T47D (cell line): ENCODE measurements at regions not wholly inside any gene's neighbourhood (a gene's known extent, or its start where the extent isn't known, plus 50 kb on each side); places are given as distances from the start of the nearest gene placed in this dataset.
"Not testable (repeated sequence)": the region's sequence is repeated elsewhere in the genome, so short reads cannot be mapped to it uniquely, and the experiment has no call there.

Source experiments
- DNase-seq, 2 experiments: peaks; one replicate each; pipeline versions ENCODE4 v3.0.0 to v3.0.0-alpha.2; 2011 to 2012; ENCODE audit warnings: low read depth in 1 of 2, low spot score in 1 of 2
- JUND ChIP-seq: IDR thresholded peaks from 2 replicates; pipeline ENCODE4 v1.6.1; 2012; ENCODE audit warnings: low read depth
- in situ Hi-C: cut with HindIII; loops from 2 replicates; pipeline ENCODE4 v1.10.0; 2016; ENCODE audit warnings: low sequenced_read_pairs, low pct_unique_long_range_greater_than_20kb

DNA sequence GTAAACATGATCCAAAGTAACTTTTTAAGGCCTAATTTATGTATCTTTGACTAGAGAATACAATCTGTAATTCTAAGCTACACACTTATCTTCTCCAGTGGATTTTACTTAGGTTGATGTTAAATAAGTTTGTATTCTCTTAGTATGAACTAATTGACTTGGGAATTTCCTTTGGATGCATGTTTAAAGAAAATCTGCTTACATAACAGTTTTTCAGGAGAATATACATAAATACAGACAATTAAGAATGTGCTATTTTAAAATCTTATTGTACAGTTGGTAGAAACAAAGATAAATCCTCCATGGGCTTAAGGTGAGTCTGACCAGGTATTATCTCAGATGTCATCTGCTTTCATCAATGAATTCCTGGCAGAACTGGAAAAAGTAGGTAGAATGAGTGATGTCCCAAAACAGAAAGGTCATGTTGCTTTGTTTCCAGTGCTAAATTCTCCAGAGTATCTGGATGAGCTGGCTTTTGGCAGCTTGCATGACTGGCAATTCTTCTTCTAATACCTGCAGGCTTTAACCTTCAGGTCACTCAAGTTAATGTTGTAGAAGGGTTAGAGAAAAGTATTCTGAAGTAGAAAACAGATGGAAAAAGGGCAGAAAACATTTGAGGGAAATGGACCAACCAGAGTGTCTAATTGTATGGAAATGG, 150.6 kb downstream of the MACIR start:
- in situ Hi-C loops = no loop called here
- peak in 1 of 2 experiments; percentile 36 for DNase-seq
- TF ChIP-seq JUND = no peak

- no peak for TF ChIP-seq JUND
- in situ Hi-C loops = no loop called here
- no peak for DNase-seq
Observed at GRCh38 chr5:103408408-103408807, 149.8 kb downstream of the MACIR start.

DNA sequence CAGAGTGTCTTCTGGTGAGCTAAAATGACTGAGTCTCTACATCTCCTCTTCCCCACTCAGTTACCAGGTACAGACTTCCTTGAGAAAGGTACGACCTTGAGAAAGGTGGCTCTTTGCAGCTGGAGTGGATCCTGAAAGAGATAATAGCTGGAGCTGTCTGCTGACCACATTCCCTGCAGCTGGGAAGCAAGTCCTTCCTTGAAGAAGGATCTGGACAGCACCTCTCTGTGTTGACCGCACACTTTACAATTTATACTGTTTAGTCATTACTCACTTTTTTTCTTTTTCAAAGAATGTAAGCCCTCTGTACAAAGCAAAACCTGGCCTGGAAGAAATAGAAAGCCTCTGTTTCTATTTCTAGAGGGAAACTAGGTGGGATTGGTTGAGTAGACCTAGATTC, 148.8 kb downstream of the MACIR start:
- no peak for DNase-seq
- no peak for TF ChIP-seq JUND
- in situ Hi-C loops = no loop called here

GRCh38 chr5:103404483-103404882, 145.9 kb downstream of the MACIR start:
- DNase-seq = no peak
- no peak for TF ChIP-seq JUND
- in situ Hi-C loops = no loop called here

DNA sequence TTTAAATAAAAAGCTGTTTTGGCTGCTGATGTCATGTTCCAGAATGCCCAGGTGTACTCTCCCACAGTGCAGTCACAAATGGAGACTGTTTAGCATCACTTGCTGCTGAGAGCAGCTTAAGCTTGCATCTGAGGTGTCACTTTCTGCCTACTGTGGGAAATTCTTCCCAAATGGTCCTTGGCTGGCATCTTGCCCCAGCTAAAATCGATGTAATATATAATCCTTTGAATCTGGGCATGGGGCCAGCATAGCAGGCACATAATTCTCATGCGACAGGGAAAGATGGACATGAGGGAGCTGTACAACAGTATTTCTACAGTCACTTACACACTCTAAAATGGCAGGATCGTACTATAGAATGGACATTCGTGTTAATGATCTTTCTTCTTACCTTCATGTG, 144.3 kb downstream of the MACIR start:
- TF ChIP-seq JUND = no peak
- no peak for DNase-seq
- in situ Hi-C loops = no loop called here

DNA sequence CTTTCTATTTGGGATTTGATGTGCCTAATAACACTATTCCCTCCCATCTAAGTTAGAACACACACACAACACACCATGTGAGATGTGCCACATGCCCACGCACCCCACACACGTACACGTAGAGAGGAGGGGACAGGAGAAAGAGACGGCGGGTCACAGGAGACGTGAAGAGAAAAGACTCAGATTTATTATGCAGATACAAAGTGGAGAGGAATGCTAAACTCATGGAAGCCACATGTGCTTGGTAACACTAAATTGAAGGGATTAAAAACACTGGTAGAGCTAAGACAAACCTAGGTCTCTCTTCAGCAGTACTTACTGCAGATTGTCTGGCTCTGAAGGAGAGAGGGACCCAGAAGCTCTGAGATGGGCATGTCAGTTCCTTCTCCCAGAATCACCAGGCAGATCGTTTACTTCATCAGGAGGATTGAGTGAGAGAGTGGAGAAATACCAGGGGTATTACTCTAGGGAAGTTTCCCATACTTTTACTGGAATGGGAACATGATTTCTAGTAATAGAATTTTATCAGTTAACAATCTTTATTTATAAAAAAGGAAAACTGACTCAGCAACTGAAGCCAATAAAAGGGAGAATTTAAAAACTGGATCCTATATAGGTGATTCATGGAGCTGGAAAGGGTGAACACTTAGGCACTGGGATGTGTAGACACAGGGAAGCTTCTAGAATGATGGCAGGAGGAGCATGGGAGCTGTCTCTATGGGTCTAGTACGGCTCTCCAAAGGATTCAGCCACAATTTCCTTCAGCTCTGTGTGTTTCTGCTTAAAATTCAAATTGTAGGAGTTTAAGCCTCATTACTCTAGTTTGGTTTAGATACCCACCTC, 139.4 kb downstream of the MACIR start:
- no peak for TF ChIP-seq JUND
- DNase-seq = no peak
- in situ Hi-C loops = no loop called here

GRCh38 chr5:103394676-103395075, 136.1 kb downstream of the MACIR start:
- no peak for DNase-seq
- in situ Hi-C loops = no loop called here
- TF ChIP-seq JUND = no peak

DNA sequence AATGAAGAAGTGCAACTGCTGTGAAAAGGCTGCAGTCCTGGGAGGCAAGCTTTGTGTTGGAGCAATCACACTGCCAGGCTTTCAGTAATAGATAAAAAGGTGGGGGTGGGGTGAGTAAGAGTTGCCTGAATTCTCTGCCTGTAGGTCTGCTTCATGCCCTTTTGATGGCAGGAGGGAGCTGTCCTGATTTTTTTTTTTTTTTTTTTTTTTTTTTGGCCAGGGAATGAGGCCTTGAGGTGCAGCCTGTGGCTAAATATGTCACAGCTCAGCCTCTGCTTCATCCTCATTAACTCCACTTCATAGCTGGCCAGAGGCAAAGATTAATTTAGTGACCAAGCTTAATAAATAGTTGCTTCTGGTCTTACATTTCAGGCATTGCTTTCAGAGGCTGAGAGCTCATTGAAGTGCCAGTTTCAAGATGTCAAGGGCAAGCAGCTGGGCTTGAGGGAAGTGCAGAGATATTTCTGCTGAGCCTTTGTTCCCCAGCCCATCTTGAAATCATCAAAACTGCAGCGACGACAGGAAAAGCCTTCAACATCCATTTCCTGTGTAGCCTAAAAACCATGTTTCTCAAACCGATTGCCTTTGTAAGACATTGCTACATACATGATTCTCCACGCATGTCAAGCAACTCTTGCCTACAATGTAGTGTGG, 134.7 kb downstream of the MACIR start:
- no peak for TF ChIP-seq JUND
- in situ Hi-C loops = no loop called here
- no peak for DNase-seq

GRCh38 chr5:103391659-103392058, 133.1 kb downstream of the MACIR start:
- no peak for DNase-seq
- in situ Hi-C loops = no loop called here
- no peak for TF ChIP-seq JUND

- in situ Hi-C loops = no loop called here
- TF ChIP-seq JUND = no peak
- DNase-seq = no peak
Observed at GRCh38 chr5:103389846-103390245, 131.3 kb downstream of the MACIR start.

- no peak for DNase-seq
- TF ChIP-seq JUND = no peak
- in situ Hi-C loops = no loop called here
Observed at GRCh38 chr5:103389357-103389756, 130.8 kb downstream of the MACIR start.

DNA sequence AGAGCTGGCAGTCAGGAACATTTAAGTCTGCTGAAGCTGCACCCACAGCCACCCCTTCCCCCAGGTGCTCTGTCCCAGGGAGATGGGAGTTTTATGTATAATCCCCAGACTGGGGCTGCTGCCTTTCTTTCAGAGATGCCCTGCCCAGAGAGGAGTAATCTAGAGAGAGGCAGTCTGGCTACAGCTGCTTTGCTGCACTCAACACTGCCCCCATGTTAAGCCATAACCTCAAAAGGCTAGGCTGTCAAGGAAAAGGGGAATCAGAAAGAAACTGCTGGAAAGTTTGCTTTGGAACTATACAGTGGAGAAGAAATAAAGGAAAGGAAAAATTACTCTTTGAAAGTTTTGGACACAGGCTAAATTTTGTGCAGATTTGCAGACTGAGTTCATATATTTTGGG, 127.2 kb downstream of the MACIR start:
- no peak for DNase-seq
- no peak for TF ChIP-seq JUND
- in situ Hi-C loops = no loop called here

GRCh38 chr5:103377638-103378037, 119.1 kb downstream of the MACIR start:
- in situ Hi-C loops, DNase-seq: not testable (repeated sequence)
